GM21526 (cell line): ENCODE measurements at regions not wholly inside any gene's neighbourhood (a gene's known extent, or its start where the extent isn't known, plus 50 kb on each side); places are given as distances from the start of the nearest gene placed in this dataset.
"Not testable (repeated sequence)": the region's sequence is repeated elsewhere in the genome, so short reads cannot be mapped to it uniquely, and the experiment has no call there.

Experiments used
- ATAC-seq: cut with Tn5 transposase; IDR thresholded peaks from one replicate; pipeline ENCODE4 v1.9.1; 2021; ENCODE audit warnings: moderate library complexity; ENCODE audit not compliant: unreplicated experiment, low FRiP score

- ATAC-seq = no peak
These were observed 150.3 kb upstream of the SEMA6A start for GRCh38 chr5:116724971-116725370.

- ATAC-seq = no peak
These were observed 148.0 kb upstream of the SEMA6A start for GRCh38 chr5:116722651-116723050.

DNA sequence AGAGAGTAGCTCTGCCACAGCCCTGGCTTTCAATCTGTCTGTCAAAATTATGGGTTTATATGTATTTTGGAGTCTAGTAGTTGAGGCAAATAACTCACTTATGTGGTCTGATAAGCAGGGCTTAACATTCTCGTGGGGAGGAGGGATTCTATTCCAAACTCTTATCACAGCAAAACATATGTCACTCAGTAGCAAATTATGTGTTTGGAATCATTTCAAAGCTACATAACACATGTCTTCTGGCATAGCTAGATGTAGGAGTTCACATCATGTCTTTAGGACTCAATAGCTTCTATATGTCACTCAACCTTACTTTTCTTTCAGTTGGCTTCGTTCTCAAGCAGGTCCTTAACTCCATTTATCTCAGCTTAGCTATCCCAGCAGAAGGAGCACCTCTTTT, 144.5 kb upstream of the SEMA6A start:
- ATAC-seq = no peak

DNA sequence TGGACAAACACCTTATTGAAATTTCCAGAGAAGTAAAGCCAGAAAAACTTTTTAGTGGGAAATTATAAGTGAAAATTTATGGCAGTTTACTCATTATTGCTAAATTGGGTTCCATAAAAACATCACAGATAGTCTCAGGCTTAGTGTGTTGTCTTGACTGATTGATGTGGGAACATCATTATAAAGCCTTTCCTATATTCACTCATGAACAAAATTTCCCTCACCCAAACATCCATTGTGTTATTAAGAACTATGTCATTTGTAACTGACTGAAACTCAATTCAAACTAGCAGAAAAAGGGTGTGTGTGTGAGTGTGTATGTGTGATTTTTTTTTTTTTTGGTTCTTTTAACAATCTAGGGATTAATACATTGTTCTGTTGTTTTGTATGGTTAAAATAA, 143.7 kb upstream of the SEMA6A start:
- no peak for ATAC-seq

DNA sequence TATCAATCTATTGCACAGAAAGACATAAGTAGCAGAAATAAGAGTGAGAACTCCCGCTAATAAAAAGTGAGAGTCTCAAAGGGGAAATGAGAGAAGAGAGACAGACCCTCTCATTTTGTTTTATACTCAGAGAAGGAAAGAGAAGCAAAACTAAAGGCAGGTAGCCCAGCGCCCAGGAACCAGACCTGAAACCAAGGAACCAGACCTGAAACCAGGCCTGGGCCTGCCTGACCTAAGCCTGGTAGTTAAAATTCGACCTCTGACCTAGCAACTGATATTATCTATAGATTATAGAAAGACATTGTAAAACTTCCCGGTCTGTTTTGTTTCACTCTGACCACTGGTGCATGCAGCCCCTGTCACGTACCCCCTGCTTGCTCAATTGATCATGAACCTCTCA, 134.5 kb upstream of the SEMA6A start:
- no peak for ATAC-seq

DNA sequence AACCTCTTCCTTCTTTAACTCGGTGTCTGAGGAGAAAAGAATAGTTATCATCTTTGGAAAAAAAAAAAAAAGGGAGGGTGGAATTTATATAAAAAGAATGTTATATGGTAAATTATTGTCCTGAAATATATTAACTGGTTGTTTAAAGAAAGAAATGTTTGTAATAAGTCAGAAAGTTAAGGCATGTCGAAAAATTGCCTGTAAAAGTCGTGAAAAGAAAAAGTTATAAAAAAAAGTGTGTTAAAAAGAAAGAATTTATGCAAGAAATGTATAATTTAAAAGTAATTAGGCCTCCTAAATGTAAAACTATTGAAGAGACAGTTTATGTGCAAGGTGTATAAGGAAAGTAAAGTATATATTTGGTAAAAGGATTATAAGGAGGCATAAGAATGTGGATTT, 130.5 kb upstream of the SEMA6A start:
- not testable (repeated sequence) for ATAC-seq

GRCh38 chr5:116703941-116704340, 129.3 kb upstream of the SEMA6A start:
- no peak for ATAC-seq

DNA sequence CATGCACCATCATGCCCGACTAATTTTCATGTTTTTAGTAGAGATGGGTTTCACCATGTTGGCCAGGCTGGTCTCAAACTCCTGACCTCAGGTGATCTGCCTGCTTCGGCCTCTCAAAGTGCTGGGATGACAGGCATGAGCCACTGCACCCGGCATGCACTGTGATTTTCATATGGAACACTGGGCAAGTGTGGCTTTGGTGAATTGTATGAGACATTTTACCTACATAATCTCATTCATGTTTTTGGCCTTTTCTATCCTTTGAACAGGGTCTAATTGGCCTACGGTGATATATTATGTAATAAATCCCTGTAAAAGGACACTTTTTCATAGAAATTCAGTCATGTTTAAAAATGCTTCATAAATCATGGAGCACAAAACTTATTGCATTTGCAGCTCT, 128.7 kb upstream of the SEMA6A start:
- ATAC-seq = no peak

GRCh38 chr5:116702776-116703175, 128.2 kb upstream of the SEMA6A start:
- no peak for ATAC-seq

DNA sequence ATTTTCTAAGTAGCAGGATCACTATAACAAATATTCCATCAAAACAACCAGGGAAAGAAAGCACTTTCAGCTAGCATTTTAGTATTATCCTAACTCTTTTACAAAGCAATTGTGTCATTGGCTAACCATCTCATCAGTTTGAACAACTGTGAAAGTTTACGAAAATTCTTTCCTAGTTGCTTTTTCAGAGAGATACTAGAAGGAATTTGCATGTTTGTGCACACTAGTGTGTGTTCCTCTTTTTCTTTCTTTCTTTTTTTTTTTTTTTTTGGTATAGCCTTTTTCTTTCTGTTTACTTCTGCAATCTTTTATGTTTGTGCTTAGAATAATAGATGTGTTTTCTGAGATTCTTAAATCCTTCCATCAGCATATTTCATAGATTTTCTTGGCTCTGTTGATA, 124.7 kb upstream of the SEMA6A start:
- ATAC-seq = no peak

- peak; percentile 65 for ATAC-seq
These were observed 121.7 kb upstream of the SEMA6A start for GRCh38 chr5:116696366-116696765.

GRCh38 chr5:116695681-116696080, 121.1 kb upstream of the SEMA6A start:
- no peak for ATAC-seq

DNA sequence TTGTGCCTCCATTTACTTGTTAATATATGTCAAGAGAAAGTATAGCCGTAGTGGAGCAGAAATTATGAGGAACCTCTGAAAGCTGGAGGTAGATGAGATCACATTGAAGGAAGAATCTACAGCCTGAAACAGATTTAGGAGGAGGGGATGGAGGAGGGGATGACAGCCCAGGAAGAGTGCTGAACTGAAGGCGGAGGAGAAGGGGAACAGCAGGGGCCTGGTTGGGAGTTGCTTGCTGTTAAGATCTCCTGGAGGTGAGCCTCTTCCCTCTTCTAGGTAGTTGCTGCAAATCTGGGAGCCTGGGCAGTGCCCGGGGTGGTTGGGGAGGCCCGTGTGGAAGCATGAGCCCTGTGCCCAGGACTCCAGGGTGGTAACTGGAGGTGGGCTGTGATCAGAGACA, 111.8 kb upstream of the SEMA6A start:
- no peak for ATAC-seq

- ATAC-seq = no peak
These were observed 111.3 kb upstream of the SEMA6A start for GRCh38 chr5:116685931-116686330.

DNA sequence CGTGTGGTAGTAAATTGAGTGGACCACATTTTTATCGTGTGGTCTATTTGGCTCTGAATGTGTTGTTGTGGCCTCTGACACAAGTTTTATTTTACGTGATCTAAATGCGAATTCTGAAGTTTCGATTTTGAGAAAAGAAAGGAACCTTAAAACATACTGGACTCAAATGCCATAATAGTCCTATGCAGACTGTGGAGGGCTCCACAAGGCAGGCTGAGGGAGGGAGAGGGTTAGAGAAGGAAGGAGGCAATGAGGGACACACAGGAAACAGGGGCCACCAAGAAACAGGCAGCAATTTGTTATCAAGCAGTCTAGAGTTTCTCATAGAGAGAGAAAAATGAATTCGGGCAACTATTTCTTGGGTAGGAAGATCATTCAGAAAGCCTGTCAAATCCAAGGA, 110.4 kb upstream of the SEMA6A start:
- ATAC-seq = no peak

- peak; percentile 97 for ATAC-seq
These were observed 106.9 kb upstream of the SEMA6A start for GRCh38 chr5:116681334-116682013.

GRCh38 chr5:116675626-116675910, 100.9 kb upstream of the SEMA6A start:
- no peak for ATAC-seq

DNA sequence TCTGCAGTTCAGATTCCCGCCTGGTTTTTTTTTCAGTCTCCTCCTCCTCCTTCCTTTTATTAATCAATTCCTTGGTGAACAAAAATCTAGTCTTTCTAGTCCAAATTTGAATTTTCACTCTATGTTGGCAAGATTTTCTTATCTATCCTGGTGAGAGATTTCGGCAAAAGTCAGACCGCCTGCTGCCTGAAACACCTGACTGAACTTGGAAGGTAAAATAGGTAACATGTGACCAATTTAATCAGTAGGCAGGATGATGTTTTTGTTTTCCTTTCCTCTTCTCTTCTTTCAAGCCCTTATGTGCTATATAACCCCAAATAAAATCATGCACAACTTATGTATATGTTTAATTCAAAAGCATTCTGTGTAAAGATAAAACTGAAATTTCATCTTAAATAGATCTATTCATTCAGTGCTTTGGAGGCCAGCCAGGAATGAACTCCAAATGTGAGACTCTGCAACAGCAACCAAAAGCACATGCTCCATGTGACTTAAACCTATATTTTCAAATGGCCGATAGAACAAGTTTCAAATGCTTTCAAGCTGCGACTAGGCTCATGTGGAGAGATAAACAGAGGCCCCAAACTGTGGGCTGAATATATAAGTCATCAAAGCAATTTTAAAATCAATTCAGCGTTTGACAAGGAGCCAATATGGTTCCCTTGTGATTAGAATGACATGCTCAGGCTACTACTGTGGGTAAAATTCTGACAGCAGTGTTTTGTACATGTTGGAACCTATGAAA, 100.4 kb upstream of the SEMA6A start:
- no peak for ATAC-seq

GRCh38 chr5:116673453-116673852, 98.8 kb upstream of the SEMA6A start:
- no peak for ATAC-seq

- ATAC-seq = no peak
These were observed 97.6 kb upstream of the SEMA6A start for GRCh38 chr5:116672203-116672602.

- ATAC-seq = peak; percentile 99
These were observed 96.7 kb upstream of the SEMA6A start for GRCh38 chr5:116671211-116671736.
